ENCODE measurements at regions not wholly inside any gene's neighbourhood (a gene's known extent, or its start where the extent isn't known, plus 50 kb on each side); places are given as distances from the start of the nearest gene placed in this dataset.

DNA sequence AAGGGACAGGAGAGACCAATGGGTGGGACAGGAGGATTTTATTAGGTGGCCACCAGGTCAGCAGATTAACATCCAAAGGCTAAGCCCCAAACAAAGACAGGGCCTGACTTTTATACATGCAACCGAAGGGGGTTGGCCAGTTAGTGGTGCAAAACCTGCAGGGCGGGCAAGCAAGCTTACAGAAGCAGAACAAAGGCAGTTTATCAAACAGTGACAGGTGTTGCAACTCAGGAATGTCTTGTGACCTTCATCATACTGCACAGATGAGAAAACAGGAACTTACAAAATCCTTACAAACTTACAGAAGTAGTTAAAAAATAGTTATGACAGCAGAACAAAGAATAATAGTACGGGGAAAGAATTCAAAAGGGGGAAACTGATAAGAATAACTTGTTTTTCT lies 708.1 kb downstream of the GLUD2 start (continued):
- no peak for TF ChIP-seq HEY1 (CRISPR knock-in tag; IDR thresholded peaks at IDR 0.05; ENCODE audit: borderline replicate concordance)
- TF ChIP-seq MEIS2 (IDR thresholded peaks at IDR 0.05; ENCODE audit: partially characterized antibody): peak; percentile 77
- TF ChIP-seq, protein P1, sequence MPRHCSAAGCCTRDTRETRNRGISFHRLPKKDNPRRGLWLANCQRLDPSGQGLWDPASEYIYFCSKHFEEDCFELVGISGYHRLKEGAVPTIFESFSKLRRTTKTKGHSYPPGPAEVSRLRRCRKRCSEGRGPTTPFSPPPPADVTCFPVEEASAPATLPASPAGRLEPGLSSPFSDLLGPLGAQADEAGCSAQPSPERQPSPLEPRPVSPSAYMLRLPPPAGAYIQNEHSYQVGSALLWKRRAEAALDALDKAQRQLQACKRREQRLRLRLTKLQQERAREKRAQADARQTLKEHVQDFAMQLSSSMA (CRISPR knock-in tag; IDR thresholded peaks at IDR 0.05): no peak
- TF ChIP-seq NFE2 (IDR thresholded peaks at IDR 0.05; ENCODE audit: low read depth): no peak
- TF ChIP-seq NUFIP1 (IDR thresholded peaks at IDR 0.05; ENCODE audit: partially characterized antibody): no peak
- TF ChIP-seq KLF10 (CRISPR knock-in tag; IDR thresholded peaks at IDR 0.05): no peak
- TF ChIP-seq ARHGAP35 (IDR thresholded peaks at IDR 0.05; ENCODE audit: partially characterized antibody): no peak
- peak; percentile 77 for TF ChIP-seq CEBPB (tag; IDR thresholded peaks at IDR 0.05)
- TF ChIP-seq, protein P2, sequence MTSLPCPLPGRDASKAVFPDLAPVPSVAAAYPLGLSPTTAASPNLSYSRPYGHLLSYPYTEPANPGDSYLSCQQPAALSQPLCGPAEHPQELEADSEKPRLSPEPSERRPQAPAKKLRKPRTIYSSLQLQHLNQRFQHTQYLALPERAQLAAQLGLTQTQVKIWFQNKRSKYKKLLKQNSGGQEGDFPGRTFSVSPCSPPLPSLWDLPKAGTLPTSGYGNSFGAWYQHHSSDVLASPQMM (CRISPR knock-in tag; IDR thresholded peaks at IDR 0.05): no peak
- no peak for TF ChIP-seq POU5F1 (IDR thresholded peaks at IDR 0.05; ENCODE audit: borderline replicate concordance, low read depth, low read length, partially characterized antibody)
- TF ChIP-seq, protein P3, sequence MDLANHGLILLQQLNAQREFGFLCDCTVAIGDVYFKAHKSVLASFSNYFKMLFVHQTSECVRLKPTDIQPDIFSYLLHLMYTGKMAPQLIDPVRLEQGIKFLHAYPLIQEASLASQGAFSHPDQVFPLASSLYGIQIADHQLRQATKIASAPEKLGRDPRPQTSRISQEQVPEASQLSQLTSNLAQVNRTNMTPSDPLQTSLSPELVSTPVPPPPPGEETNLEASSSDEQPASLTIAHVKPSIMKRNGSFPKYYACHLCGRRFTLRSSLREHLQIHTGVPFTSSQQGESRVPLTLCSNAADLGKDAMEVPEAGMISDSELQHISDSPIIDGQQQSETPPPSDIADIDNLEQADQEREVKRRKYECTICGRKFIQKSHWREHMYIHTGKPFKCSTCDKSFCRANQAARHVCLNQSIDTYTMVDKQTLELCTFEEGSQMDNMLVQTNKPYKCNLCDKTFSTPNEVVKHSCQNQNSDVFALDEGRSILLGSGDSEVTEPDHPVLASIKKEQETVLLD (IDR thresholded peaks at IDR 0.05): no peak
- no peak for TF ChIP-seq PHB (CRISPR knock-in tag; IDR thresholded peaks at IDR 0.05)
- TF ChIP-seq, protein P4, sequence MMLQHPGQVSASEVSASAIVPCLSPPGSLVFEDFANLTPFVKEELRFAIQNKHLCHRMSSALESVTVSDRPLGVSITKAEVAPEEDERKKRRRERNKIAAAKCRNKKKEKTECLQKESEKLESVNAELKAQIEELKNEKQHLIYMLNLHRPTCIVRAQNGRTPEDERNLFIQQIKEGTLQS (IDR thresholded peaks at IDR 0.05): no peak
- TF ChIP-seq, protein P4 (CRISPR knock-in tag; conservative IDR thresholded peaks at IDR 0.05): no peak

Data from K562 (cell line).